HFF-Myc (cell line): ENCODE measurements at regions not wholly inside any gene's neighbourhood (a gene's known extent, or its start where the extent isn't known, plus 50 kb on each side); places are given as distances from the start of the nearest gene placed in this dataset.
A peak's percentile ranks its signal among the peaks of the same experiment; 100 is the strongest.

ENCODE experiments used
- DNase-seq: peaks from one replicate; pipeline ENCODE4 v3.0.0-alpha.2; 2011; ENCODE audit warnings: low read depth; ENCODE audit errors: extremely low read depth
- H3K4me3 ChIP-seq: replicated peaks from 2 replicates; pipeline ENCODE4 v1.5.1; 2011; ENCODE audit warnings: low read depth, mild to moderate bottlenecking, control low read depth, low read length
- TF ChIP-seq, protein P1 (sequence below): IDR thresholded peaks from 2 replicates; pipeline ENCODE4 v1.5.1; 2012; ENCODE audit warnings: mild to moderate bottlenecking, low read depth, low read length, control low read depth; ENCODE audit errors: missing control alignments

DNA sequence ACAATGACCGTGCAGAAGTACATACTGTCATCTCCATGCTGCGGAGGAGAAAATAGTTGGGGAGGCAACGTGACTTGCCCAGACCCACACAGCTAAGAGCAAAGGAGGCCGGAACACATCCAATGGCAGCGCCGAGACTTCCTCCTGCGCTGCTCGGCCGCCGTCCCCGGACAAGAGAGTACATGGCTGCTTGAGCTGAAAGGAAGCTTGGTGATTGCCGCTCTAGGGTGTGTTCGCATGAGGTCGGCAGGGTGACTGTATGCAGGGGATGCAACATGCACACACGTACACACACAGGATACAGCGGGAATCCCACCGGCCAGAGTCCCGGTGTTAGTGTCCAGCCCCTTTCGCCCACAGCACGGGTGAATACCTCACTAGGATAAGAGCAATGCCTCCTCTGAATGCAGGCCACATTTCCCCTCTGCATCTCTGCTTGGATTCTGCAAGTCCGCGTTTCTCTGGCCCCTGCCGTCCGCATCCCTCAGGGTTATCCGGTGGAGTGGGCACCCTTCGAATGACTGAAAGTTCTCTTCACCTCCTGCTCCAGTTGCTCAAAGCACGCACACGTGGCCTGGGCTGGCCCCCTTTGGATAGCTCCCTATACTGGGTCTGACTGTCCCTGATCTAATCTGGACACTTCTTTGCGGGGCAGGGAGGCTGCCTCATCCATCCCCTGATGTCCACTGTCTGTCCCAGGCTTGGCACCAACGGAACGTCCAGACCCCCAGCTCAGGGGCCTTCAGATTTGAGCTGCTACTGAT lies 78.8 kb downstream of the GSC start:
- TF ChIP-seq, protein P1, sequence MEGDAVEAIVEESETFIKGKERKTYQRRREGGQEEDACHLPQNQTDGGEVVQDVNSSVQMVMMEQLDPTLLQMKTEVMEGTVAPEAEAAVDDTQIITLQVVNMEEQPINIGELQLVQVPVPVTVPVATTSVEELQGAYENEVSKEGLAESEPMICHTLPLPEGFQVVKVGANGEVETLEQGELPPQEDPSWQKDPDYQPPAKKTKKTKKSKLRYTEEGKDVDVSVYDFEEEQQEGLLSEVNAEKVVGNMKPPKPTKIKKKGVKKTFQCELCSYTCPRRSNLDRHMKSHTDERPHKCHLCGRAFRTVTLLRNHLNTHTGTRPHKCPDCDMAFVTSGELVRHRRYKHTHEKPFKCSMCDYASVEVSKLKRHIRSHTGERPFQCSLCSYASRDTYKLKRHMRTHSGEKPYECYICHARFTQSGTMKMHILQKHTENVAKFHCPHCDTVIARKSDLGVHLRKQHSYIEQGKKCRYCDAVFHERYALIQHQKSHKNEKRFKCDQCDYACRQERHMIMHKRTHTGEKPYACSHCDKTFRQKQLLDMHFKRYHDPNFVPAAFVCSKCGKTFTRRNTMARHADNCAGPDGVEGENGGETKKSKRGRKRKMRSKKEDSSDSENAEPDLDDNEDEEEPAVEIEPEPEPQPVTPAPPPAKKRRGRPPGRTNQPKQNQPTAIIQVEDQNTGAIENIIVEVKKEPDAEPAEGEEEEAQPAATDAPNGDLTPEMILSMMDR: no peak
- no peak overlapping the region for H3K4me3 ChIP-seq

DNA sequence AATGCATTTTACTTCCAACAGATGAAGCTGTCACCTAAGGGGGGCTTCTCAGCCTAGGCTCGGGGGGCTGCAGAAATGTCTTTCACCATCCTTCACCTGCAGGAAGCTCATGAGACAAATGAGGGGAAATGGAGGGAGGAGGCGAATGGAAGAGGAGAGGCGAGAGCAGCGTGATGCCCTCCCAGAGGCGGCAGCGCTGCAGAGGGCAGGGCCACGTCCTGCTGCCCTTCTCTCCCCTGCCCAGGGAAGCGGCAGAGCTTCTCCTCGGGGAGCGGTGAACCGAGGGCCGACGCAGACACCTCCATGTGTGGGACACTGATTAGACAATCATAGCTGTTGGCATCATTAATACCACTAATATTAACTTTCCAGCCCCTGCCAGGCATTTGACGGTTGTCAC lies 78.3 kb downstream of the SERPINA3 start:
- TF ChIP-seq, protein P1: no peak

More for the DNA sequence above, 78.8 kb downstream of the GSC start:
- no peak for DNase-seq

DNA sequence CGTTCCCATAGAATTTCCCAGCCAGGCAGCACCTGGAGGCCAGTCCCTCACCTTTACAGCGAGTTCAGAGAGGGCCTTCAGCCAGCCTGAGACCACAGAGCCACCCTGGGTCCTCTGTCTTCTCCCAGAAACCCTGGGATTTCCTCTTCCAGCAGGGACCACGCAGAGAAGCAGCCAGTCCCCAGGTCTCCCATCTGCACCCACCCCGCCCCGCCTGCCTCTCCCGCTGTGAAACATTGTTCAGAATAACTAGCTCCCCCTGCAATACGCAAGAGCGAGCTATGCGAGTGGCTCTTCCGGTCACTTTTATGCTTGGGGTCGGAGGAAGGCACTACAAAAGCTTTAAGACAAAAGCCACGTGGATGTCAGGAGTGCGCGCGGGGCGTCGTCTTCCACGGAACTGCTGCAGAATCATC lies 77.8 kb downstream of the SERPINA3 start:
- TF ChIP-seq, protein P1: no peak
- H3K4me3 ChIP-seq: no peak overlapping the region

More for the DNA sequence above, 78.3 kb downstream of the SERPINA3 start:
- H3K4me3 ChIP-seq: no peak overlapping the region
- DNase-seq: no peak

DNA sequence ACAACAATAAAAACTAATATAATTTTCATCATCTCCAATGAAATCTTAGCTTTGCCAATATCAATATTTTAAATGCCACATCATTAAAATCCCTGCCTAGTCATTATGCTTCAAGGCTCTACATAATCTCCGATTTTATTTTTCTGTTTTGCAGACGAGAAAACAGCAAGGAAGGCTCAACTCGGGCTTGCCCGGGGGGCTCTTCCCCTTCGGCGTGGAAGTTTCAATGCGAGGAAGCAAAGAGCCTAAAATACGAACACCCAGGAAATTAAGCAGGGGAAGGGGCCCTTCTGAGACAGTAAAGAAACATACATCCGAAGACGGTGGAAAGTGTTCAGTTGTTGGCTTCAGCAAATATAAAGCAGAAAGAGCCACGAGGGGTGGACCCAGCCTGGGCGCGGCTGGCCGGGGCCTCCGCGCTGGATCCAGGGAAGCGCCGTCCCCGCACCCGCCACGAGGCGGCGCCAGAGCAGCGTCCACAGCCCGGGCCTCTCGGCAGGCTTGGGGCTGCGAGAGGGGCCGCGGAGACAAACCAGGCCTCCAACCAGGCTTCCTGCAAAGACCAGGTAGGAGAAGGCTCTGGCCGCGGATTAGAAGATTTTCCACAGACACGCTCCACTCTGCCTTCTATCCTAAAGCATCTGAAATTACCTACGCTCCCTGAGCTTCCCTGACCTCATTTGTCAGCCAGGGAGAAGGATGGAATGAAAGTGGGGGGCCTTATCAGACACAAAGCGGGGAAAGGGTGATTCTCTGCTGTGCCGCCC lies 77.2 kb downstream of the SERPINA3 start:
- no peak for DNase-seq
- no peak overlapping the region for H3K4me3 ChIP-seq
- TF ChIP-seq, protein P1: peak; percentile 90

More for the DNA sequence above, 77.8 kb downstream of the SERPINA3 start:
- DNase-seq: no peak

DNA sequence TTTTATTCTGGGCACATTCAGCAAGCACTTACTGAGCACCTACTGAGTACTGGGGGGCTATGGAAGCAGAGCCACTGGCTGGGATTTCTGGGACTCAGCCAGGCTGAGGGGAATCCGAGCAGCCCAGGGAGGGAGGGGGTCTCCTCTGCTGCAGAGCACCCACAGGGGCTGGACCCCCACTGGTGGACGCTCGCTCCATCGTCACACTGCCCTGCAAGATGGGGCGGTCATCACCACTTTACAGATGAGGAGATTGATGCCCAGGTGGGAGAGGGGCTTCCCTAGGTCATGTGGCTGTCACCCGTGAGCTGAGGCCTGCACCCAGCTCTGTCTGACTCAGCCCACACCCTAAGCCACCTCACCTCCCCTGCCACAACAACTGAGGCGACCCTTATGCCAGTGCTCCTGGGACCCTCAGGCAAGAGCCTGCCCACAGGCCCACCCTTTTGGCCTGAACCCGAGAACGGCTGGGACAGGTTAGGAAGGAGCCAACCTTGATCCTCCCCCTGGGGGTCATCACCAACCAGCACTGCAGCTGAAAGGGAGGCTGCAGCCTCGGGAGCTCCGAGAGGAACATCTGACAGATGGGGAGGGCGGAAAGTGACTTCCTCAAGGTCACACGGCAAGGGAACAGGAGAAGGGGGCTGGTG lies 74.4 kb downstream of the SERPINA3 start:
- H3K4me3 ChIP-seq: no peak overlapping the region
- no peak for DNase-seq
- TF ChIP-seq, protein P1: no peak

DNA sequence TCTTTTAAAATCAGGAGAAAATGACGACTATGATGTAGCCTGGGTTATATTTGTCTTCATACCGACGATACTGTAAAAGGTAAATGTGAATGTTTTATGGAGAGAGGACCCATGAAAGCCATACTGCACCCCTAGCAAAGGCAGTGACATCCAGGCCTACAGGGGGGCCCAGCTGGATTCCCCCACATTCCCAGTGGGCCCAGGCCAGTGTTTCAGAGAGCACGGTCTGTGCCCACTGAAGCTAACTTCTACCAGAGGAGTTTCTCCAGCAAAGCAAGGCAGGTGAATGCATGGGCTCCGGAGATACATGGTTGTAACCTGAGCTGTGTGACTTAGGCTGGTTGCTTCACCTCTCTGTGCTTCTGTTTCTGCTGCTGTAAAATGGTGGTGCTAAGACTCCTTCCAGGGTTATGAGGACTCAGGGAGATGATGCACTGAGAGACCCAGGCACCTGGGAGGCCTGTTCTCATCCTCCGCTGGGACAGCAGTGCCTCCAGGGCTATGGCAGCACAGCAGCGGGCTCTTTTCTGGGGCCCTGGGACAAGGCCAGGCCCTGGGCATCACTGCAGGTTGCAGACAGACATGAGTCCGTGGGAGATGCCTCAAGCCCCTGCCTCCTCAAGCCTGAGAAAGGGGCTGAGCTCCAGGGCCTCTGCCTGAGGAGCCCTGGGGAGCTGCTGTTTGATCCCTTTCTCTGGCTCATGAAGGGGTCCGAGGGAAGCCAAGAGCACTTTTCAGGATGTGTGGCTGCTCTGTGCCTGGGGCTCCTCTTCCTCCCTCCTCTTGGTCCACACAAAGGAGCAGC lies 73.7 kb downstream of the SERPINA3 start:
- TF ChIP-seq, protein P1: no peak
- no peak overlapping the region for H3K4me3 ChIP-seq
- no peak for DNase-seq
